ENCODE measurements at regions not wholly inside any gene's neighbourhood (a gene's known extent, or its start where the extent isn't known, plus 50 kb on each side); places are given as distances from the start of the nearest gene placed in this dataset.
"Not testable (repeated sequence)": the region's sequence is repeated elsewhere in the genome, so short reads cannot be mapped to it uniquely, and the experiment has no call there.

- DNase-seq (ENCODE audit: low spot score in 2 of 2), result no peak
- no peaks in the 10 kb centered on the region for H3K4me1 Mint-ChIP-seq
- ATAC-seq (ENCODE audit: low read depth), result no peak
- no peak overlapping the region for H3K27ac Mint-ChIP-seq
- peaks cover 13% of the 10 kb centered on the region for H3K9me3 Mint-ChIP-seq
- no peaks in the 10 kb centered on the region for H3K27me3 Mint-ChIP-seq
- H3K4me3 Mint-ChIP-seq, result no peak overlapping the region
- H3K36me3 Mint-ChIP-seq, result no peaks in the 10 kb centered on the region
Observed at GRCh38 chr3:110989446-110989845, 82.2 kb upstream of the NECTIN3 start.

DNA sequence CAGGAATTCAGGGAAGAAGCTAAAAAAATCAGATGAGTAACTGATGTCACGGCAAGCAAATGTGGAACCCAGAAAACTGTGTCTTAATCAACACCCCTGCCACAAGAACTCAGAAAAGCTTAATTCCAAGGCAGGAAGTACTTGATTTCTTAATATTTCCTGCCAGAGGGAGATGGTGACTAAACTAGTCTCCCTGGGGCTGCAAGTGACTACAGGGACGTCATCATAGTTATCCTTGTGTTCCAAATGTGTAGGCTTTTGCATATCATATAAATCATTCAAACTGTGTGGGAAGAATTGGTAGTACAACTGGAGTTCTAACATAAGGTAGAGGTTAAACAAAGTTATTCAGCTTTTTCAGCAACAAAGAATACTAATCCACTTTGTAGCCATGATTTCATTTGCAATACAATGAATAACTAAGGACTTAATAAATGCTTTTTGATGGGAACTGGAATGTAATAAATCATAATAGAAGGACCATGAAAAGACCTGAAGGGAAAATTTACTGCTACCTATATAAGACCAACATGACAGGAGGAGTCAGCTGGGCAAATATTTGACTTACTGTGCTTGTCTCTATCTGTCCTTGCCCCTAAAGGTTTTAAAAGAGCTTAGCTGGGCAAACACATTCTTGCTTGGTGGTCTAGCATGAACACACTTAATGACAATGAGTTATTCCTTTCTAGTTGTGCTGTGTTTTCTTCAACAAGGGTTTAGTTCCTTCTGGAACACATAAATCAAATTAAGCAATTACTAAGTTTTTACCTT is 76.0 kb upstream of the NECTIN3 start:
- ATAC-seq (ENCODE audit: low read depth) (no peak), DNase-seq (ENCODE audit: low spot score in 2 of 2) (no peak)
- no peaks in the 10 kb centered on the region for H3K36me3 Mint-ChIP-seq
- H3K4me3 Mint-ChIP-seq, result no peak overlapping the region
- no peaks in the 10 kb centered on the region for H3K4me1 Mint-ChIP-seq
- no peak overlapping the region for H3K27ac Mint-ChIP-seq
- H3K27me3 Mint-ChIP-seq, result peaks cover 1% of the 10 kb centered on the region
- H3K9me3 Mint-ChIP-seq, result peaks cover 4% of the 10 kb centered on the region

DNA sequence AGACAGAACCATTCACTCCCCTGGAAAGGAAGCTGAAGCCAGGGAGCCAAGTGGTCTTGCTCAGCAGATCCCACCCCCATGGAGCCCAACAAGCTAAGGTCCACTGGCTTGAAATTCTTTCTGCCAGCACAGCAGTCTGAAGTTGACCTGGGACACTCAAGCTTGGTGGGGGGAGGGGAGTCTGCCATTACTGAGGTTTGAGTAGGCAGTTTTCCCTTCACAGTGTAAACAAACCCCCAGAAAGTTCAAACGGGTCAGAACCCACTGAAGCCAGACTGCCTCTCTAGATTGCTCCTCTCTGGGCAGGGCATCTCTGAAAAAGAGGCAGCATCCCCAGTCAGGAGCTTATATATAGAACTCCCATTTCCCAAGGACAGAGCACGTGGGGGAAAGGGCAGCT is 72.8 kb upstream of the NECTIN3 start:
- not testable (repeated sequence) for H3K4me1 Mint-ChIP-seq; ATAC-seq (ENCODE audit: low read depth); H3K27me3 Mint-ChIP-seq; H3K9me3 Mint-ChIP-seq; DNase-seq (ENCODE audit: low spot score in 2 of 2); H3K36me3 Mint-ChIP-seq; H3K4me3 Mint-ChIP-seq; H3K27ac Mint-ChIP-seq

GRCh38 chr3:111006485-111006884 is 65.1 kb upstream of the NECTIN3 start:
- H3K9me3 Mint-ChIP-seq; H3K27me3 Mint-ChIP-seq; DNase-seq (ENCODE audit: low spot score in 2 of 2); H3K4me1 Mint-ChIP-seq; ATAC-seq (ENCODE audit: low read depth); H3K27ac Mint-ChIP-seq; H3K36me3 Mint-ChIP-seq; H3K4me3 Mint-ChIP-seq: not testable (repeated sequence)

DNA sequence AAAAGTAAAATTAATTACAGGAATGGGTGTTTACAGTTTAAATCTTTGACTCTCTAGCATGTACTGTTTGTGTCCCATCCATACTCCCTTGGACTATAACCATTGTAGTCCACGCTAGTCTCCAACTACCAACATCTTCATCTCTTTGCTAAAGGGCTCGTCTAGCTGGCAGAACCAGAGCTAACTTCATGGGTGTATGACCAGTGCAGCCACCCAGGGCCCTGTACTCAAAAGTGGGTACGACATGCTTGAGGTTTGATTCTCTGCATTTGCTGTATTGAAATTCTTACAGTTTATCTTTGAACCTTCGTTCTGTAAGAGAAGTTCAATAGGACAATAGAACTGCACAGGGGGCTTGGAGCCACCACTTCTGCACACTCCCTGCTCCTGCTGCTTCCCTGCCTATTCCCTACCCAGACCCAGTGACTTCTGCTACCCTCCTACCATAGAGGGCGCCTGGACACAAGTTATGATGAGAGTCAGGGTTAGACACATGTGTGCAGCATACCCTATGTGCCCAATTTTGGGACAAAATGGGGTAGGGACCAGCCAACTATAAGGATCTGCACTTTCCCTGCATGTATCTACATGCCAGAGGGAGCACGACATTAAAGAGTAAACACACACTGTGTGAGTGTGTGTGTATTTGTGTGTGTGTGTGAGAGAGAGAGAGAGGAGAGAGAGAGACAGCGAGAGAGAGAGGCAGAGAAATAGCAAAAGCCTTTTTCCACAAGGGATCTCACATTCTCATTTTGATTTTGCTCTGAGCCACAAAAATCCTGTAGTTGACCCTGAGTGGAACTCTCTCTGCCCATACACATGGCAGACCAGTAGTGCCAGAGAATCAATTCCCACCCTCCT is 59.0 kb upstream of the NECTIN3 start:
- H3K4me3 Mint-ChIP-seq, result no peak overlapping the region
- no peak for ATAC-seq (ENCODE audit: low read depth)

More for the DNA sequence above, 59.0 kb upstream of the NECTIN3 start:
- no peaks in the 10 kb centered on the region for H3K4me1 Mint-ChIP-seq
- no peaks in the 10 kb centered on the region for H3K27me3 Mint-ChIP-seq
- no peak overlapping the region for H3K27ac Mint-ChIP-seq
- H3K9me3 Mint-ChIP-seq, result no peaks in the 10 kb centered on the region
- DNase-seq (ENCODE audit: low spot score in 2 of 2), result no peak
- no peaks in the 10 kb centered on the region for H3K36me3 Mint-ChIP-seq
